ENCODE measurements at regions not wholly inside any gene's neighbourhood (a gene's known extent, or its start where the extent isn't known, plus 50 kb on each side); places are given as distances from the start of the nearest gene placed in this dataset.

- no peaks in the 10 kb centered on the region for H3K36me3 ChIP-seq (ENCODE audit: control insufficient read depth in 2 of 2, insufficient read depth in 1 of 2, low read length in 2 of 2)
- CTCF ChIA-PET = interaction anchor here (0.5 to 0.6 kb wide), 2 partner anchors 173 to 290 kb away, joined by 3 to 4 read pairs; no protein-coding TSS in a partner anchor
Measured at GRCh38 chr12:22880331-22880730, 255.4 kb downstream of the ETNK1 start.

DNA sequence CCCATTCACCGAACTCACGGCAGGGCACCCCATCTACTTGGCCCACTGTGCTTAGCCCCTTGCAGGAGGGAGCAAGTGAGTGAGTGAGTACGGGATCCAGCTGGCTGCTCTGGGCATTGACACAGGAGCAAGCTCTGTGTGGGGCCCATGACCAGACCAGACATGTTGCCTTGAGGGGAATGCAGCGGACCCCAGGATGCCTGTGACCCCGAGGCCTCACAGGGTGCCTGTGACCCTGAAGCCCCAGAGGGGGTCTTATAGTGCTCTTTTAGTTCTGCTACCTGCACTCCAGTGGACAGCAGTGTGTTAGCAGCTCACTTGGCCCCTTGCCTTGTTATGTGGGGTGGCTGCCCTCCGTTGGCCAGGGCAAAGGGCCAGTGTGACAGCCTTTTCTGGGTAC, 255.8 kb downstream of the ETNK1 start:
- no peaks in the 10 kb centered on the region for H3K9me3 ChIP-seq (ENCODE audit: control insufficient read depth, insufficient read depth, low read depth, low read length)
- H3K4me3 ChIP-seq (ENCODE audit: low read depth, low read length) = no peak overlapping the region
- H3K36me3 ChIP-seq (ENCODE audit: control insufficient read depth in 2 of 2, insufficient read depth in 1 of 2, low read length in 2 of 2) = no peaks in the 10 kb centered on the region
- CTCF ChIA-PET = interaction anchor here (0.5 to 0.6 kb wide), 2 partner anchors 173 to 289 kb away, joined by 3 to 4 read pairs; no protein-coding TSS in a partner anchor
- POLR2A ChIA-PET = no interaction called here
- no peaks in the 10 kb centered on the region for H3K4me1 ChIP-seq (ENCODE audit: control insufficient read depth, insufficient read depth, low read length)
- no peak overlapping the region for H3K27ac ChIP-seq (ENCODE audit: extremely low read depth, low read depth, low read length)
- TF ChIP-seq ZNF629 (tag by site-specific recombination; IDR thresholded peaks at IDR 0.05) (no peak), ZNF654 (tag by site-specific recombination; IDR thresholded peaks at IDR 0.05; ENCODE audit: low read depth) (no peak)

More at GRCh38 chr12:22880331-22880730, 255.4 kb downstream of the ETNK1 start:
- Histone ChIP-seq H3K27ac (ENCODE audit: extremely low read depth, low read depth, low read length) (no peak overlapping the region), H3K4me3 (ENCODE audit: low read depth, low read length) (no peak overlapping the region), H3K4me1 (ENCODE audit: control insufficient read depth, insufficient read depth, low read length) (no peaks in the 10 kb centered on the region), H3K9me3 (ENCODE audit: control insufficient read depth, insufficient read depth, low read depth, low read length) (no peaks in the 10 kb centered on the region)
- TF ChIP-seq ZNF112 (tag by site-specific recombination; IDR thresholded peaks at IDR 0.05) = no peak
- no peak for TF ChIP-seq ZNF791 (tag by site-specific recombination; IDR thresholded peaks at IDR 0.05)
- TF ChIP-seq, protein P1, sequence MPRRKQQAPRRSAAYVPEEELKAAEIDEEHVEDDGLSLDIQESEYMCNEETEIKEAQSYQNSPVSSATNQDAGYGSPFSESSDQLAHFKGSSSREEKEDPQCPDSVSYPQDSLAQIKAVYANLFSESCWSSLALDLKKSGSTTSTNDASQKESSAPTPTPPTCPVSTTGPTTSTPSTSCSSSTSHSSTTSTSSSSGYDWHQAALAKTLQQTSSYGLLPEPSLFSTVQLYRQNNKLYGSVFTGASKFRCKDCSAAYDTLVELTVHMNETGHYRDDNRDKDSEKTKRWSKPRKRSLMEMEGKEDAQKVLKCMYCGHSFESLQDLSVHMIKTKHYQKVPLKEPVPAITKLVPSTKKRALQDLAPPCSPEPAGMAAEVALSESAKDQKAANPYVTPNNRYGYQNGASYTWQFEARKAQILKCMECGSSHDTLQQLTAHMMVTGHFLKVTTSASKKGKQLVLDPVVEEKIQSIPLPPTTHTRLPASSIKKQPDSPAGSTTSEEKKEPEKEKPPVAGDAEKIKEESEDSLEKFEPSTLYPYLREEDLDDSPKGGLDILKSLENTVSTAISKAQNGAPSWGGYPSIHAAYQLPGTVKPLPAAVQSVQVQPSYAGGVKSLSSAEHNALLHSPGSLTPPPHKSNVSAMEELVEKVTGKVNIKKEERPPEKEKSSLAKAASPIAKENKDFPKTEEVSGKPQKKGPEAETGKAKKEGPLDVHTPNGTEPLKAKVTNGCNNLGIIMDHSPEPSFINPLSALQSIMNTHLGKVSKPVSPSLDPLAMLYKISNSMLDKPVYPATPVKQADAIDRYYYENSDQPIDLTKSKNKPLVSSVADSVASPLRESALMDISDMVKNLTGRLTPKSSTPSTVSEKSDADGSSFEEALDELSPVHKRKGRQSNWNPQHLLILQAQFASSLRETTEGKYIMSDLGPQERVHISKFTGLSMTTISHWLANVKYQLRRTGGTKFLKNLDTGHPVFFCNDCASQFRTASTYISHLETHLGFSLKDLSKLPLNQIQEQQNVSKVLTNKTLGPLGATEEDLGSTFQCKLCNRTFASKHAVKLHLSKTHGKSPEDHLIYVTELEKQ (tag by site-specific recombination; IDR thresholded peaks at IDR 0.05; ENCODE audit: borderline replicate concordance) = no peak
- TF ChIP-seq ZNF391 (tag by site-specific recombination; IDR thresholded peaks at IDR 0.05; ENCODE audit: borderline replicate concordance, low read depth) = no peak
- TF ChIP-seq ZNF707 (tag by site-specific recombination; IDR thresholded peaks at IDR 0.05) = no peak
- TF ChIP-seq, protein P2, sequence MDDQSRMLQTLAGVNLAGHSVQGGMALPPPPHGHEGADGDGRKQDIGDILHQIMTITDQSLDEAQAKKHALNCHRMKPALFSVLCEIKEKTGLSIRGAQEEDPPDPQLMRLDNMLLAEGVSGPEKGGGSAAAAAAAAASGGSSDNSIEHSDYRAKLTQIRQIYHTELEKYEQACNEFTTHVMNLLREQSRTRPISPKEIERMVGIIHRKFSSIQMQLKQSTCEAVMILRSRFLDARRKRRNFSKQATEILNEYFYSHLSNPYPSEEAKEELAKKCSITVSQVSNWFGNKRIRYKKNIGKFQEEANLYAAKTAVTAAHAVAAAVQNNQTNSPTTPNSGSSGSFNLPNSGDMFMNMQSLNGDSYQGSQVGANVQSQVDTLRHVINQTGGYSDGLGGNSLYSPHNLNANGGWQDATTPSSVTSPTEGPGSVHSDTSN (CRISPR knock-in tag; IDR thresholded peaks at IDR 0.05) = no peak
- no peak for TF ChIP-seq ZNF600 (tag by site-specific recombination; IDR thresholded peaks at IDR 0.05)
- no peak for TF ChIP-seq ZNF792 (tag by site-specific recombination; IDR thresholded peaks at IDR 0.05)
- TF ChIP-seq TCF7L2 (IDR thresholded peaks at IDR 0.05; ENCODE audit: borderline replicate concordance, low read depth, low read length) = no peak
- TF ChIP-seq GLIS2 (tag by site-specific recombination; IDR thresholded peaks at IDR 0.05) = no peak
- TF ChIP-seq ZNF214 (tag by site-specific recombination; IDR thresholded peaks at IDR 0.05; ENCODE audit: borderline replicate concordance) = no peak
- TF ChIP-seq ZNF660 (tag by site-specific recombination; IDR thresholded peaks at IDR 0.05) = no peak
- TF ChIP-seq REST (tag by site-specific recombination; IDR thresholded peaks at IDR 0.05) = no peak
- no peak for TF ChIP-seq ZNF426 (tag by site-specific recombination; IDR thresholded peaks at IDR 0.05)
- TF ChIP-seq ZNF529 (tag by site-specific recombination; IDR thresholded peaks at IDR 0.05; ENCODE audit: insufficient replicate concordance) = no peak
- POLR2A ChIA-PET = no interaction called here
